ENCODE measurements at regions not wholly inside any gene's neighbourhood (a gene's known extent, or its start where the extent isn't known, plus 50 kb on each side); places are given as distances from the start of the nearest gene placed in this dataset.

GRCh38 chr19:34067861-34068271, 104.4 kb upstream of the LSM14A start:
- TF ChIP-seq CTCF (IDR thresholded peaks at IDR 0.05) (no peak), EP300 (IDR thresholded peaks at IDR 0.05) (no peak)
